K562 (cell line): ENCODE measurements at regions not wholly inside any gene's neighbourhood (a gene's known extent, or its start where the extent isn't known, plus 50 kb on each side); places are given as distances from the start of the nearest gene placed in this dataset.

Experiments
- ATAC-seq: fragments of 200-7000 bp; cut with Tn5 transposase; 3 replicates; pipeline ENCODE4 v1.9.1; 2020; ENCODE audit warnings: moderate library complexity
- BruUV-seq: library from RNA; stranded (reverse); fragments of 400-500 nt; replicated peaks from 2 replicates; lab custom pipeline; 2021; lab: Mats Ljungman, UMichigan
- CTCF ChIA-PET: fragments of 300-600 bp; formaldehyde crosslinking; extraction: SDS; loops from one replicate; lab custom pipeline; 2021; ENCODE audit warnings: low intra/inter-chr PET ratio; lab: Yijun Ruan, JAX
- POLR2A ChIA-PET: fragments of 300-600, 350-650 bp; sonication (Branson Sonifier 250); formaldehyde crosslinking; extraction: SDS; loops from one replicate; lab custom pipeline; 2021; ENCODE audit warnings: antibody characterized with exemption, inconsistent platforms; lab: Yijun Ruan, JAX
- DNase-seq, 4 experiments: peaks; one replicate each; pipeline versions ENCODE4 v3.0.0 to v3.0.0-alpha.2; 2011 to 2018; ENCODE audit warnings: low spot score in 3 of 4, mixed read lengths in 3 of 4; ENCODE audit errors: extremely low read depth in 1 of 4
- FAIRE-seq: peaks from 2 replicates; lab custom pipeline; 2011; peaks lifted over from hg19 to GRCh38; lab: Jason Lieb, UNC
- H2AFZ ChIP-seq: 2 replicates; pipeline ENCODE4 v1.6.0; 2011; ENCODE audit warnings: low read depth, low read length, control low read depth, inconsistent platforms
- H3K27ac ChIP-seq: fragments of 200-600 bp; 3 replicates; pipeline ENCODE4 v1.8.0; 2011; ENCODE audit warnings: low read depth, mild to moderate bottlenecking, control low read depth, inconsistent platforms, low read length, moderate library complexity, mixed read lengths; ENCODE audit errors: extremely low read depth
- H3K27me3 ChIP-seq, 2 experiments: fragments of 300-600 bp in 1 of 2; 2 replicates in 1 of 2; 3 replicates in 1 of 2; pipeline versions ENCODE4 v1.6.0 to v1.8.0; 2011; ENCODE audit warnings: inconsistent platforms in 2 of 2, low read length in 2 of 2, mild to moderate bottlenecking in 1 of 2, mixed read lengths in 1 of 2, moderate library complexity in 1 of 2; ENCODE audit not compliant: control insufficient read depth in 2 of 2, insufficient read depth in 2 of 2
- H3K36me3 ChIP-seq: fragments of 300-600 bp; 3 replicates; pipeline ENCODE4 v1.8.0; 2011; ENCODE audit warnings: mild to moderate bottlenecking, low read length, inconsistent platforms; ENCODE audit not compliant: control insufficient read depth, insufficient read depth
- H3K4me1 ChIP-seq, 2 experiments: fragments of 200-600 bp in 1 of 2; replicated peaks in 1 of 2; 2 replicates in 1 of 2; 3 replicates in 1 of 2; pipeline versions ENCODE4 v1.5.1 to v1.8.0; 2011; ENCODE audit warnings: inconsistent platforms in 2 of 2, low read length in 2 of 2, mild to moderate bottlenecking in 1 of 2, mixed read lengths in 1 of 2, moderate library complexity in 1 of 2; ENCODE audit not compliant: control insufficient read depth in 2 of 2, insufficient read depth in 2 of 2
- H3K4me2 ChIP-seq: 2 replicates; pipeline ENCODE4 v1.6.1; 2011; ENCODE audit warnings: low read length, control low read depth, inconsistent platforms, mixed read lengths; ENCODE audit not compliant: insufficient read depth
- H3K4me3 ChIP-seq: fragments of 200-600 bp; sonication (generic), shearing (Covaris generic); 2 replicates; pipeline ENCODE4 v1.5.1; 2016; ENCODE audit warnings: control low read depth, inconsistent platforms
- H3K79me2 ChIP-seq: fragments of 200-600 bp; 3 replicates; pipeline ENCODE4 v1.8.0; 2011; ENCODE audit warnings: low read length, inconsistent platforms; ENCODE audit not compliant: control insufficient read depth, insufficient read depth
- H3K9ac ChIP-seq, 2 experiments: 2 replicates each; pipeline versions ENCODE4 v1.6.0 to v1.6.1; 2011; ENCODE audit warnings: low read depth in 2 of 2, low read length in 2 of 2, control low read depth in 1 of 2, inconsistent platforms in 1 of 2, mild to moderate bottlenecking in 1 of 2, mixed read lengths in 1 of 2; ENCODE audit not compliant: insufficient read depth in 1 of 2
- H3K9me1 ChIP-seq: one replicate; pipeline ENCODE4 v1.6.0; 2011; ENCODE audit warnings: inconsistent platforms, mild to moderate bottlenecking, low read length, moderate library complexity; ENCODE audit not compliant: control insufficient read depth, insufficient read depth
- H3K9me3 ChIP-seq: replicated peaks from 2 replicates; pipeline ENCODE4 v1.5.1; 2011; ENCODE audit warnings: low read depth, low read length, inconsistent platforms; ENCODE audit not compliant: control insufficient read depth, insufficient read depth
- H4K20me1 ChIP-seq: replicated peaks from 2 replicates; pipeline ENCODE4 v1.6.1; 2011; ENCODE audit warnings: low read length, inconsistent platforms, mixed read lengths; ENCODE audit not compliant: control insufficient read depth, insufficient read depth
- CEBPB ChIP-seq: fragments of 450-650 bp; IDR thresholded peaks from 2 replicates; pipeline ENCODE4 v1.6.1; 2016; ENCODE audit warnings: missing genetic modification characterization, missing compliant biosample characterization
- CEBPG ChIP-seq, 3 experiments: fragments of 200-800 bp in 1 of 3; sonication (Bioruptor generic) in 1 of 3; sonication (generic) in 1 of 3; formaldehyde crosslinking in 1 of 3; IDR thresholded peaks in 2 of 3; conservative IDR thresholded peaks in 1 of 3; 2 replicates each; pipeline versions ENCODE4 v1.6.1 to v1.8.0; 2016 to 2022; ENCODE audit warnings: missing compliant biosample characterization in 2 of 3, missing genetic modification characterization in 2 of 3, mild to moderate bottlenecking in 1 of 3, missing genetic modification reagents in 1 of 3
- FOXA1 ChIP-seq: fragments of 450-650 bp; IDR thresholded peaks from 2 replicates; pipeline ENCODE4 v1.6.1; 2016; ENCODE audit warnings: mild to moderate bottlenecking, borderline replicate concordance
- SRSF9 ChIP-seq: fragments of 200-400 bp; formaldehyde crosslinking; IDR thresholded peaks from 2 replicates; pipeline ENCODE4 v1.6.1; 2017; ENCODE audit warnings: low read depth, low read length, borderline replicate concordance
- in situ Hi-C: fragments of 300-500 bp; cut with MboI; formaldehyde crosslinking; loops from 4 replicates; pipeline ENCODE4 v1.15.0; 2018; ENCODE audit warnings: inconsistent platforms, mixed read lengths
- intact Hi-C: fragments of 100-400 bp; cut with micrococcal nuclease; formaldehyde crosslinking; loops from 2 replicates; pipeline ENCODE4 v1.14.2; 2022
- TF ChIP-seq, protein P1 (sequence below): fragments of 450-650 bp; formaldehyde crosslinking; IDR thresholded peaks from 2 replicates; pipeline ENCODE4 v1.4.0; 2020; ENCODE audit warnings: mild to moderate bottlenecking, moderate library complexity

DNA sequence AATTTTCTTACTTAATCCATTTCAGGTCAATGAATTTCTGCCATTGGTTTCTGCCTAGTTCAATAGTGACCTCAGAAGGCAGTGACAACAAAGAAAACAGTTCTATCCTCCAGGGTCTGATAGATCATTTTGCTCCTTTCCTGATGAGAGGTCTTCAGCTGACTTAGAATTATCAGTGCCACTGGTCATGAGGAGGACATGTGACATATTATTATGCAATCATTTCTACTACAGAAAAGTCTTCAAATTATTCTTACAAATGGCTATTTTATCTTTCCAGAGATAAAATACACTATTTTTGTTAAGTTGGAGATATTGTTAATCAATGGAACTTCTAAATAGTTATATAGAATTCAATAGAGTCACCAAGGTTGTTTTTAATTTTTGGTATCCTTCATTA is 360.0 kb upstream of the GALNT5 start:
- Histone ChIP-seq H3K4me1 (no peaks in the 10 kb centered on the region), H3K27ac (no peak overlapping the region), H2AFZ (no peak overlapping the region), H3K4me3 (no peak overlapping the region), H3K4me2 (no peak overlapping the region), H3K9me3 (no peaks in the 10 kb centered on the region), H4K20me1 (no peaks in the 10 kb centered on the region), H3K9me1 (no peaks in the 10 kb centered on the region), H3K79me2 (no peaks in the 10 kb centered on the region), H3K9ac (no peak overlapping the region), H3K27me3 (no peaks in the 10 kb centered on the region), H3K36me3 (no peaks in the 10 kb centered on the region)
- FAIRE-seq (no peak), DNase-seq (no peak), ATAC-seq (no peak)
- ChIA-PET POLR2A (no interaction called here), CTCF (no interaction called here)
- in situ Hi-C loops (no loop called here), intact Hi-C loops (loop anchor here (10.0 kb wide), 1 partner anchor 703 kb away; no protein-coding TSS in a partner anchor)
- BruUV-seq, result no TSS peak
- TF ChIP-seq, protein P1, sequence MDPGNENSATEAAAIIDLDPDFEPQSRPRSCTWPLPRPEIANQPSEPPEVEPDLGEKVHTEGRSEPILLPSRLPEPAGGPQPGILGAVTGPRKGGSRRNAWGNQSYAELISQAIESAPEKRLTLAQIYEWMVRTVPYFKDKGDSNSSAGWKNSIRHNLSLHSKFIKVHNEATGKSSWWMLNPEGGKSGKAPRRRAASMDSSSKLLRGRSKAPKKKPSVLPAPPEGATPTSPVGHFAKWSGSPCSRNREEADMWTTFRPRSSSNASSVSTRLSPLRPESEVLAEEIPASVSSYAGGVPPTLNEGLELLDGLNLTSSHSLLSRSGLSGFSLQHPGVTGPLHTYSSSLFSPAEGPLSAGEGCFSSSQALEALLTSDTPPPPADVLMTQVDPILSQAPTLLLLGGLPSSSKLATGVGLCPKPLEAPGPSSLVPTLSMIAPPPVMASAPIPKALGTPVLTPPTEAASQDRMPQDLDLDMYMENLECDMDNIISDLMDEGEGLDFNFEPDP (CRISPR knock-in tag), result no peak
- peak; percentile 39 for TF ChIP-seq CEBPB (tag)
- TF ChIP-seq CEBPG (CRISPR knock-in tag; IDR thresholded peaks at IDR 0.05), result no peak
- peak in 1 of 2 experiments; percentile 67; a peak in 1 of 4 replicates for TF ChIP-seq CEBPG (tag; conservative IDR thresholded peaks at IDR 0.05 in 1 of 2, IDR thresholded peaks at IDR 0.05 in 1 of 2)
- no peak for TF ChIP-seq SRSF9
- no peak for TF ChIP-seq FOXA1
